T-helper 1 cell treated with Interleukin-12 subunit alpha and Interleukin-12 subunit beta and Interleukin-4 antibody, amounts not matched to agents 30 μg/mL and 1 μg/mL, for 36 hours (primary cell): ENCODE measurements at regions not wholly inside any gene's neighbourhood (a gene's known extent, or its start where the extent isn't known, plus 50 kb on each side); places are given as distances from the start of the nearest gene placed in this dataset.
"Not testable (repeated sequence)": the region's sequence is repeated elsewhere in the genome, so short reads cannot be mapped to it uniquely, and the experiment has no call there.

Source experiments
- H3K27ac Mint-ChIP-seq: one replicate; pipeline ENCODE4 v1.8.0; 2021; ENCODE audit warnings: mild to moderate bottlenecking, mixed read lengths
- H3K27me3 Mint-ChIP-seq: one replicate; pipeline ENCODE4 v1.8.0; 2021; ENCODE audit warnings: low read depth, mixed read lengths
- H3K36me3 Mint-ChIP-seq: one replicate; pipeline ENCODE4 v1.8.0; 2021; ENCODE audit warnings: low read depth, mixed read lengths
- H3K4me1 Mint-ChIP-seq: one replicate; pipeline ENCODE4 v1.8.0; 2021; ENCODE audit warnings: low read depth, mixed read lengths
- H3K4me3 Mint-ChIP-seq: one replicate; pipeline ENCODE4 v1.8.0; 2021; ENCODE audit warnings: mild to moderate bottlenecking, moderate library complexity, mixed read lengths
- H3K9me3 Mint-ChIP-seq: one replicate; pipeline ENCODE4 v1.8.0; 2021; ENCODE audit warnings: mixed read lengths

DNA sequence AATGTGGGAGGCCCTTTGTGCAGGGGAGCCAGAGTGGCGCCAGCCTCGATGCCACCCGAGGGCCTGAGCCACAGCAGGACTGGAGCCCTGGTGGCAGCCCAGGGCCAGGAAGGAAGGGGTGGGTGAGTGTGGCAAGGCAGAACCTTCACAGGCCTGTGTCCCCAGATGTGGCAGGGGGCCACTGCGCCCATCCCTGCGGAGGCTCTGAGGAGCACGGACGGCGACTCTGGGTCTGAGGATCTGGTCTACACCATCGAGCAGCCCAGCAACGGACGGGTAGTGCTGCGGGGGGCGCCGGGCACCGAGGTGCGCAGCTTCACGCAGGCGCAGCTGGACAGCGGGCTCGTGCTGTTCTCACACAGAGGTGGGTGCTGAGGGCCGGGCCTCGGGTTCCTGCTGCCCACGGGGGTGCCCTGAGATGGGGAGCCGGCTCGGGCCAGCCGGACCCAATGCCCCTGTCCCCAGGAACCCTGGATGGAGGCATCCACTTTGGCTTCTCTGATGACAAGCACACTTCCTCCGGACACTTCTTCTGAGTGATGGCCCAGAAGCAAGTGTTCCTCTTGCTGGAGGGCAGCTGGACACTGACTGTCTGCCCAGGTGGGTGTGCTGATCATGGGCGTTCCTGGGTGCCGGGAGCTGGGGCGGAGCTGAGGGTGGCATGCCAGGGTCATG is 173.6 kb downstream of the TBC1D2B start:
- H3K4me3 Mint-ChIP-seq, H3K27me3 Mint-ChIP-seq, H3K4me1 Mint-ChIP-seq, H3K9me3 Mint-ChIP-seq, H3K36me3 Mint-ChIP-seq, H3K27ac Mint-ChIP-seq: not testable (repeated sequence)

DNA sequence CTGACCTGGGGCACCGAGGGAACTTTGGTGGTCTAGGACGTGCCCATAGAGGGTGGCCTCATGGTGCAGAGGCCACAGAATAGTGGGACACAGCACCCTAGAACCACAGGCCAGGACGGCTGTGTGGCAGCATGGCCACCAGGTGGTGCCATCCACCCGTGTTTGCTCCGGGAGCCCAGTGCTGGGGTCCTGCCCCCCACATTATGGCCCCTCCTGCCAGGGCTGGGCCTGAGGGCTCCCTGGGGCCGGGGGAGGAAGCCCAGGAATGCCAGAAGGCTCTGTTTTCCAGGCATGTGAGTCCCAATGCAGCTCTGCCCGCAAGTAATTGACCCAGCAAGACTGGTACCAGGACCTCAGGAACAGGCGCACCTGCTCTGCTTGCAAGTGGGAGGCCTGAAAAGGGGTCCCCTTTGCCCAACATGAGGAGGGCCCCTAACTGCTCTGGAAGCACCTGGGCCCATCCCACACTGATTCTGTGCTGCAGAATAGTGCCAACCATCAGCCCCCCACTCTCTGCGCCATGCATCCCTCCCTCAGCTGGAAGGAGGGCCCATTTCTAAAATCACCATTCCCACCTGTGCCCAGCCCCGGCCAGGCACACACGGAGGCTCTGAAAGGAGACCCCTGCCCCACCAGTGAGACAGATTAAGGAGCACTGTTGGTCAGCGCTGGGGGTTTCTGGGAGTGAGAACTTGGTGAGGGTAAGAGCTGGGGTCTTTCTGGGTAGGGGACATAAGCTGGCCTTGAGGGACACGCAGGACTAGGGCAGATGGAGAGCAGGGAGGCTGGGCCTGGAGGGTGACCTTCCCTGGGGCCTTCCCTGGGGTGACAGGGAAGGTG is 174.4 kb downstream of the TBC1D2B start:
- H3K27me3 Mint-ChIP-seq, H3K4me3 Mint-ChIP-seq, H3K9me3 Mint-ChIP-seq, H3K4me1 Mint-ChIP-seq, H3K36me3 Mint-ChIP-seq, H3K27ac Mint-ChIP-seq: not testable (repeated sequence)

DNA sequence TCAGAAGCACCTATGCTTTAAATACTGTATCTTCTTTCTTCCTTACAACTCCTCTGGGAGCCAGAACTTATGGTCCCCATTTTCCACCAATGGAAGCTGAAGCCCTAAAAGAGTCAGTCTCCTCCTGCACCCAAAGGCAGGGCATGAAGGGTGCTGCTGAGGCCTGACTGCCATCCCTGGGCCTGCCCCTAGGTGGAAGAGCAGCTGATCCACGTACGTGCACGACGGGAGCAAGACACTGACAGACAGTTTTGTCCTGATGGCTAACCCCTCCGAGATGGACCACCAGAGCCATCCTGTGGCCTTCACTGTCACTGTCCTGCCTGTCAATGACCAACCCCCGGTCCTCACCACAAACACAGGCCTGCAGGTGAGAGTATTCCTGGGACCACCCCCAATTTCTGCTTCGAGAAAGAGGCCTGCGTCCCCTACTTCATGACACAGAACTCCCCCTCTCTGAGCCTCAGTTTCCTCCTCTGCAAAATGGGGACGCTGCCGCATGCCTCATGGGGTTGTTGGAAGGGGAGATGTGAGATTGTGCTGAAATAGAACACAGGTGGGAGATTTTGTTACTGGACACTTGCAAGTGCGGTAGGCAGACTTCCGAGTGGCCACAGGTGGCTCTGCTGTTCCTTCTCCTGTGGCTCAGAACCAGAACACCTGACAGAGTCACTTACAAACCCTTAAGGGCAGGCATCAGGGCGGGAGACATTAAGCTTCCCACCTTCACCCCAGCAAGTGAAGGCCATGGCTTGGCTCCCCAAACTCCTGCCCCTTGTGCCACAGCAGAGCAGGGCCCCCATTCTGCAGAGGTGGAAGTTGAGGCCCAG is 175.4 kb downstream of the TBC1D2B start:
- no peaks in the 10 kb centered on the region for H3K27me3 Mint-ChIP-seq
- H3K4me3 Mint-ChIP-seq: no peak overlapping the region
- no peaks in the 10 kb centered on the region for H3K4me1 Mint-ChIP-seq
- no peak overlapping the region for H3K27ac Mint-ChIP-seq
- no peaks in the 10 kb centered on the region for H3K36me3 Mint-ChIP-seq
- H3K9me3 Mint-ChIP-seq: no peaks in the 10 kb centered on the region

DNA sequence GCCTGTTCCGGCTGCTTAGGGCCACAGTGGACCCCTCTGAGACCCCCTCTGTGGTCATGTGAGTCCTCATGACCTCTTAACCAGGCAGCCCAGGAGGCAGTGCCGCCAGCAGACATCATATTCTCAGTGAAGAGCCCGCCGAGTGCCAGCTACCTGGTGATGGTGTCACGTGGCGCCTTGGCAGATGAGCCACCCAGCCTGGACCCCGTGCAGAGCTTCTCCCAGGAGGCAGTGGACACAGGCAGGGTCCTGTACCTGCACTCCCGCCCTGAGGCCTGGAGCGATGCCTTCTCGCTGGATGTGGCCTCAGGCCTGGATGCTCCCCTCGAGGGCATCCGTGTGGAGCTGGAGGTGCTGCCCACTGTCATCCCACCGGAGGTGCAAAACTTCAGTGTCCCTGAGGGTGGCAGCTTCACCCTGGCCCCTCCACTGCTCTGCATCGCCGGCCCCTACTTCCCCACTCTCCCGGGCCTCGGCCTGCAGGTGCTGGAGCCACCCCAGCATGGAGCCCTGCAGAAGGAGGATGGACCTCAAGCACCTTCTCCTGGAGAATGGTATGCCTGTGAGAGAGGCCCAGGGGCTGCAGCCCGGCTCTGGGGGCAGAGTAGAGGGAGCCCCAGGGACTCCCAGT is 176.1 kb downstream of the TBC1D2B start:
- Mint-ChIP-seq H3K27me3 (no peaks in the 10 kb centered on the region), H3K4me1 (no peaks in the 10 kb centered on the region), H3K36me3 (no peaks in the 10 kb centered on the region), H3K9me3 (no peaks in the 10 kb centered on the region), H3K4me3 (no peak overlapping the region), H3K27ac (no peak overlapping the region)

DNA sequence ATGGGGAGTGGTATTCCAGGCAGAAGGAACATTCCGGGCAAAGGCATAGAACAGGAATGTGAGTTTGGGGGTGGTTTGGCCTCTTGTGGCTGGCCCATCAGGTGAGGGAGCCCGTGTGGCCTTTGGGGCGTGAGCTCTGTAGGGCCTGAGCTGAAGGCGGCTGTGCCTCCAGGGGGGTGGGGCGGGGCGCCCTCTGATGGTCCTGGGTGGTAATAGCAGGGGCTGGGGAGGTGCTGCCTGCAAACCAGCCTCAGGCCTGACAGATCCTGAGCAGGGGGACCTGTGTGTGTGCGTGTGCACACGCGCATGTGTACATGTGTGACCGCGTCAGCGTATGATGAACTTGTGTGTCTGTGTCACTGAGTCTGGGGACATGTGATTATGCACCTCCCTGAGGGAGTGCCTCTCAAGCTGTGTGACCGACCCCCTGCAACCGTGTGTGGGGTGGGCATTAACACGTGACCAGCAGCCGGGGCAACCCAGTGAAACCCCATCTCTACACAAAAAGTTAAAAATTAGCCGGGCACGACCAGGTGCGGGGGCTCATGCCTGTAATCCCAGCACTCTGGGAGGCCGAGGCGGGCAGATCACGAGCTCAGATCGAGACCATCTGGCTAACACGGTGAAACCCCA is 177.1 kb downstream of the TBC1D2B start:
- H3K27me3 Mint-ChIP-seq, H3K27ac Mint-ChIP-seq, H3K36me3 Mint-ChIP-seq: not testable (repeated sequence)

DNA sequence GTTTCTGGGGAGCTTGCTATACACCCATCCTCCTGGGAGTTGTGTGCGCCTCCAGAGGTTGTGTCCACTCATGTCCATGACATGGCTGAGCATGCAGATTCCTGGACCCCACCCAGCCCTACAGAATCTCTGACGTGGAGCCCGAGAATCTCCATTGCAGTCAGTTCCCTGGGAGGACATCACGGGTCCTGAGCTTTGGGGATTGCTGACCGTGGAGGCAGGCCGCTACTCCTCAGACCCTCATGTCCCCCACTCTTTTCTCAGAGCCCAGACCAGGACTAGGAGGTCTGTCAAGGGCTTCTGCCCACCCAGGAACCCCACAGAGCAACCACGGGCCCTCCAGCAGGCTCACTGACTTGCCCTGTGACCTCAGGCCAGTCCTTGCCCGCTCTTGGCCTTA is 177.7 kb downstream of the TBC1D2B start:
- H3K36me3 Mint-ChIP-seq, H3K27ac Mint-ChIP-seq, H3K27me3 Mint-ChIP-seq, H3K4me3 Mint-ChIP-seq, H3K9me3 Mint-ChIP-seq, H3K4me1 Mint-ChIP-seq: not testable (repeated sequence)

More for the DNA sequence above, 177.1 kb downstream of the TBC1D2B start:
- not testable (repeated sequence) for H3K4me1 Mint-ChIP-seq, H3K4me3 Mint-ChIP-seq, H3K9me3 Mint-ChIP-seq

DNA sequence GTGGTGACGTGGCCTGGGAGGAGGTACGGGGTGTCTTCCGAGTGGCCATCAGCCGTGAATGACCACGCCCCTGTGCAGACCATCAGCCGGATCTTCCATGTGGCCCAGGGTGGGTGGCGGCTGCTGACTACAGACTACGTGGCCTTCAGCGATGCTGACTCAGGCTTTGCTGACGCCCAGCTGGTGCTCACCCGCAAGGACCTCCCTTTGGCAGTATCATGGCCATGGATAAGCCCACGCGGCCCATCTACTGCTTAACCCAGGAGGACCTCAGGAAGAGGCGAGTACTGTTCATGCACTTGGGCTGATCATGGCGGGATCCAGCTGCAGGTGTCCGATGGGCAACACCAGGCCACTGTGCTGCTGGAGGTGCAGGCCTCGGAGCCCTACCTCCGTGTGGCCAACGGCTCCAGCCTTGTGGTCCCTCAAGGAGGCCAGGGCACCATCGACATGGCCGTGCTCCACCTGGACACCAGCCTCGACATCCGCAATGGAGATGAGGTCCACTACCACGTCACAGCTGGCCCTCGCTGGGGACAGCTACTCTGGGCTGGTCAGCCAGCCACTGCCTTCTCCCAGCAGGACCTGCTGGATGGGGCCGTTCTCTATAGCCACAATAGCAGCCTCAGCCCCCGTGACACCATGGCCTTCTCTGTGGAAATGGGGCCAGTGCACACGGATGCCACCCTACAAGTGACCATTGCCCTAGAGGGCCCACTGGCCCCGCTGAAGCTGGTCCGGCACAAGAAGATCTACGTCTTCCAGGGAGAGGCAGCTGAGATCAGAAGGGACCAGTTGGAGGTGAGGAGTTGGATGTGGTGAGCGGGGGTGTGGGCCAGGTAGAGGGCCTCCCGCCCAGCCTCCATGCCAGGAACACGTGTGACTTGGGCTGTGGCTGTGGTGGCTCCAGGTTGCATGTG is 178.4 kb downstream of the TBC1D2B start:
- H3K36me3 Mint-ChIP-seq: no peaks in the 10 kb centered on the region
- no peaks in the 10 kb centered on the region for H3K27me3 Mint-ChIP-seq
- H3K4me1 Mint-ChIP-seq: no peaks in the 10 kb centered on the region
- no peak overlapping the region for H3K27ac Mint-ChIP-seq
- no peak overlapping the region for H3K4me3 Mint-ChIP-seq
- no peaks in the 10 kb centered on the region for H3K9me3 Mint-ChIP-seq

DNA sequence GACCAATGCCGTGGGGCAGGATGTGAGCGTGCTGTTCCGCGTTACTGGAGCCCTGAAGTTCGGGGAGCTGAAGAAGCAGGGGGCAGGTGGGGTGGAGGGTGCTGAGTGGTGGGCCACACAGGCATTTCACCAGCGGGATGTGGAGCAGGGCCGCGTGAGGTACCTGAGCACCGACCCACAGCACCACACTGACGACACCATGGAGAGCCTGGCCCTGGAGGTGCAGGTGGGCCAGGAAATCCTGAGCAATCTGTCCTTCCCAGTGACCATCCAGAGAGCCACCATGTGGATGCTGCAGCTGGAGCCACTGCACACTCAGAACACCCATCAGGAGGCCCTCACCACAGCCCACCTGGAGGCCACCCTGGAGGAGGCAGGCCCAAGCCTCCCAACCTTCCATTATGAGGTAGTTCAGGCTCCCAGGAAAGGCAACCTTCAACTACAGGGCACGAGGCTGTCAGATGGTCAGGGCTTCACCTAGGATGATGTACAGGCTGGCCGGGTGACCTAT is 179.6 kb downstream of the TBC1D2B start:
- Mint-ChIP-seq H3K27ac (no peak overlapping the region), H3K9me3 (no peaks in the 10 kb centered on the region), H3K36me3 (no peaks in the 10 kb centered on the region), H3K27me3 (no peaks in the 10 kb centered on the region), H3K4me1 (no peaks in the 10 kb centered on the region), H3K4me3 (no peak overlapping the region)

DNA sequence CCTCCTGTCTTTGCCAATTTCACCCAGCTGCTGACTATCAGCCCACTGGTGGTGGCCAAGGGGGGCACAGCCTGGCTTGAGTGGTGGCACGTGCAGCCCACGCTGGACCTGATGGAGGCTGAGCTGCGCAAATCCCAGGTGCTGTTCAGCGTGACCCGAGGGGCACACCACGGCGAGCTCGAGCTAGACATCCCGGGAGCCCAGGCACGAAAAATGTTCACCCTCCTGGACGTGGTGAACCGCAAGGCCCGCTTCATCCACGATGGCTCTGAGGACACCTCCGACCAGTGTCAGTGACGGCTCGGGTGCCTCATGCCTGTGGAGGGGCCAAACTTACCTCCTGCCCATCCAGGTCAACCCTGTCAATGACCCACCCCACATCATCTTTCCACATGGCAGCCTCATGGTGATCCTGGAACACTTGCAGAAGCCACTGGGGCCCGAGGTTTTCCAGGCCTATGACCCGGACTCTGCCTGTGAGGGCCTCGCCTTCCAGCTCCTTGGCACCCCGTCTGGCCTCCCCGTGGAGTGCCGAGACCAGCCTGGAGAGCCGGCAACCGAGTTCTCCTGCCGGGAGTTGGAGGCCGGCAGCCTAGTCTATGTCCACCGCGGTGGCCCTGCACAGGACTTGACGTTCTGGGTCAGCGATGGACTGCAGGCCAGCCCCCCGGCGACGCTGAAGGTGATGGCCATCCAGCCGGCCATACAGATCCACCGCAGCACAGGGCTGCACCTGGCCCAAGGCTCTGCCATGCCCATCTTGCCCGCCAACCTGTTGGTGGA is 180.2 kb downstream of the TBC1D2B start:
- not testable (repeated sequence) for H3K27ac Mint-ChIP-seq, H3K4me3 Mint-ChIP-seq, H3K36me3 Mint-ChIP-seq

DNA sequence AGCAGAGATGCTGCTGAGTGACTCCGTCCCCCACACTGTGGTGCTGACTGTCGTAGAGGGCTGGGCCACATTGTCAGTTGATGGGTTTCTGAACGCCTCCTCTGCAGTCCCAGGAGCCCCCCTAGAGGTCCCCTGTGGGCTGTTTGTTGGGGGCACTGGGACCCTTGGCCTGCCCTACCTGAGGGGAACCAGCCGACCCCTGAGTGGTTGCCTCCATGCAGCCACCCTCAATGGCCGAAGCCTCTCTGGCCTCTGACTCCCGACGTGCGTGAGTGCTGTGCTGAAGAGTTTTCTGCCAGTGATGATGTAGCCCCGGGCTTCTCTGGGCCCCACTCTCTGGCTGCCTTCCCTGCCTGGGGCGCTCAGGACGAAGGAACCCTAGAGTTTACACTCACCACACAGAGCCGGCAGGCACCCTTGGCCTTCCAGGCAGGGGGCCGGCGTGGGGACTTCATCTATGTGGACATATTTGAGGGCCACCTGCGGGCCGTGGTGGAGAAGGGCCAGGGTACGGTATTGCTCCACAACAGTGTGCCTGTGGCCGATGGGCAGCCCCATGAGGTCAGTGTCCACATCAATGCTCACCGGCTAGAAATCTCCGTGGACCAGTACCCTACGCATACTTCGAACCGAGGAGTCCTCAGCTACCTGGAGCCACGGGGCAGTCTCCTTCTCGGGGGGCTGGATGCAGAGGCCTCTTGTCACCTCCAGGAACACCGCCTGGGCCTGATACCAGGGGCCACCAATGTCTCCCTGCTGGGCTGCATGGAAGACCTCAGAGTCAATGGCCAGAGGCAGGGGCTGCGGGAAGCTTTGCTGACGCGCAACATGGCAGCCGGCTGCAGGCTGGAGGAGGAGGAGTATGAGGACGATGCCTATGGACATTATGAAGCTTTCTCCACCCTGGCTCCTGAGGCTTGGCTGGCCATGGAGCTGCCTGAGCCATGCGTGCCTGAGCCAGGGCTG is 181.1 kb downstream of the TBC1D2B start:
- not testable (repeated sequence) for H3K4me1 Mint-ChIP-seq, H3K4me3 Mint-ChIP-seq, H3K27me3 Mint-ChIP-seq, H3K9me3 Mint-ChIP-seq, H3K36me3 Mint-ChIP-seq, H3K27ac Mint-ChIP-seq

More for the DNA sequence above, 180.2 kb downstream of the TBC1D2B start:
- H3K4me1 Mint-ChIP-seq, H3K27me3 Mint-ChIP-seq, H3K9me3 Mint-ChIP-seq: not testable (repeated sequence)

DNA sequence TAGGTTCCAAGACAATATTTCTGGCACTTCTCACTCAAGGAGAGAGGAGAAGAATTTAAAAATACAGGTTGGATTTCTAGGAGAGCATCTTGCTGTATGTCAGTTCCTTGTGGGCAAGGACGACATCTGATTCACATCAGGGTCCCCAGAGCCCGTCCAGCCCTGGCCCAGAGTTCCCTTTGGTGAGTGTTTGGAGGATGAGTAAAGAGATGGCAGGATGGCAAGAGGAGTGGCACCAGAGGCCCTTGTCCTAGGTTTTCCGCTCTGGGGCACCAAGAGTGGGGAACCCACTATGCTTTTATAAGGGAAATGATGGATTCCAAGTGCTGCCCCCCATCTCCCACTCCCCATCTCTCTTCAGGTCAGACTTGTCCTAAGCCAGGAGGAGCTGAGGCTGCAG is 181.8 kb downstream of the TBC1D2B start:
- Mint-ChIP-seq H3K4me3 (no peak overlapping the region), H3K4me1 (no peaks in the 10 kb centered on the region), H3K27me3 (no peaks in the 10 kb centered on the region), H3K36me3 (no peaks in the 10 kb centered on the region), H3K9me3 (no peaks in the 10 kb centered on the region), H3K27ac (no peak overlapping the region)

DNA sequence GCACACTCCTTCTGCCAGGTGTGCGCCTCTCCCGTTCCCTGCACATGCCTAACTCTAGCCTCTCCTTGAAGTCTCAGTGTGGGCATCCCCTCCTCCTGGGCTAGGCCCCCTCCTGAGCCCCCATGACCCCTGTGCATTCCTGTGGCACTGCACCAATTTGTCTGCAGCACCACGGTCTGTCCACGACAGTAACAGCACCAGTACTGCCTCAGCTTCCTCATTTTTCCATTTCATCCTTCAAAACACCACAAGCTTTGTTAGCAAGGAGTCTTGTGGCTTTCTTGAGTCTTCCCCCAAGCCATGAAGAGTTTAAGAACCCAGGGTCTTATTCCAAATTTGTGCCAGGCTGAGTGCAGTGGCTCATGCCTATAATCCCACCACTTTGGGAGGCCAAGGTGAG is 182.4 kb downstream of the TBC1D2B start:
- not testable (repeated sequence) for H3K27me3 Mint-ChIP-seq, H3K4me3 Mint-ChIP-seq, H3K27ac Mint-ChIP-seq

More for the DNA sequence above, 182.4 kb downstream of the TBC1D2B start:
- not testable (repeated sequence) for H3K9me3 Mint-ChIP-seq, H3K36me3 Mint-ChIP-seq, H3K4me1 Mint-ChIP-seq
